ENCODE measurements at regions not wholly inside any gene's neighbourhood (a gene's known extent, or its start where the extent isn't known, plus 50 kb on each side); places are given as distances from the start of the nearest gene placed in this dataset.

GRCh38 chr7:142535123-142535779 is 214.0 kb upstream of the PRSS1 start:
- WGBS, 2 donors = 12 to 23% methylated on average over 7 of the region's 7 CpGs

GRCh38 chr7:142534726-142535122 is 214.5 kb upstream of the PRSS1 start:
- Histone ChIP-seq H3K4me3 (no peak overlapping the region), H3K36me3 (no peaks in the 10 kb centered on the region), H3K27ac (no peak overlapping the region), H3K4me1 (peaks cover 0 to 3% (median 0%) of the 10 kb centered on the region in 4 donors), H3K27me3 (no peaks in the 10 kb centered on the region), H3K9me3 (no peaks in the 10 kb centered on the region)
- no peak for TF ChIP-seq CTCF (IDR thresholded peaks at IDR 0.05)
- TF ChIP-seq EP300 (IDR thresholded peaks at IDR 0.05) = no peak
- no peak for TF ChIP-seq POLR2A (IDR thresholded peaks at IDR 0.05)
- DNase-seq (ENCODE audit: low spot score in 2 of 2) = no peak

More at GRCh38 chr7:142535123-142535779, 214.0 kb upstream of the PRSS1 start:
- peaks cover 0 to 3% (median 0%) of the 10 kb centered on the region in 4 donors for H3K4me1 ChIP-seq
- no peak overlapping the region for H3K4me3 ChIP-seq
- no peak overlapping the region for H3K27ac ChIP-seq
- DNase-seq (ENCODE audit: low spot score in 2 of 2) = peak in 1 of 2 donors; percentile 60
- peak; percentile 31 to 55 (median 44) for TF ChIP-seq CTCF (IDR thresholded peaks at IDR 0.05)
- TF ChIP-seq POLR2A (IDR thresholded peaks at IDR 0.05) = no peak
- no peaks in the 10 kb centered on the region for H3K27me3 ChIP-seq
- no peaks in the 10 kb centered on the region for H3K9me3 ChIP-seq
- no peaks in the 10 kb centered on the region for H3K36me3 ChIP-seq

GRCh38 chr7:142533920-142534319 is 215.4 kb upstream of the PRSS1 start:
- no peak for DNase-seq (ENCODE audit: low spot score in 2 of 2)
- WGBS, 2 donors = 72 to 77% methylated on average over 2 of the region's 2 CpGs
- Histone ChIP-seq H3K27me3 (peaks cover 0 to 4% of the 10 kb centered on the region in 2 donors), H3K36me3 (no peaks in the 10 kb centered on the region), H3K4me3 (no peak overlapping the region), H3K27ac (no peak overlapping the region), H3K4me1 (peaks cover 0 to 3% (median 0%) of the 10 kb centered on the region in 4 donors), H3K9me3 (no peaks in the 10 kb centered on the region)
- TF ChIP-seq POLR2A (IDR thresholded peaks at IDR 0.05) = no peak
- TF ChIP-seq EP300 (IDR thresholded peaks at IDR 0.05) = no peak
- TF ChIP-seq CTCF (IDR thresholded peaks at IDR 0.05) = no peak

- DNase-seq (ENCODE audit: low spot score in 2 of 2) = no peak
- no peak overlapping the region for H3K4me3 ChIP-seq
- WGBS, 2 donors = 86 to 88% methylated on average over 4 of the region's 4 CpGs
- H3K9me3 ChIP-seq = no peaks in the 10 kb centered on the region
- no peak for TF ChIP-seq EP300 (IDR thresholded peaks at IDR 0.05)
- no peak for TF ChIP-seq POLR2A (IDR thresholded peaks at IDR 0.05)
- no peak for TF ChIP-seq CTCF (IDR thresholded peaks at IDR 0.05)
- no peaks in the 10 kb centered on the region for H3K4me1 ChIP-seq
- H3K27me3 ChIP-seq = peaks cover 0 to 12% of the 10 kb centered on the region in 2 donors
- H3K36me3 ChIP-seq = no peaks in the 10 kb centered on the region
- H3K27ac ChIP-seq = no peak overlapping the region
Measured at GRCh38 chr7:142529591-142529990, 219.7 kb upstream of the PRSS1 start.

DNA sequence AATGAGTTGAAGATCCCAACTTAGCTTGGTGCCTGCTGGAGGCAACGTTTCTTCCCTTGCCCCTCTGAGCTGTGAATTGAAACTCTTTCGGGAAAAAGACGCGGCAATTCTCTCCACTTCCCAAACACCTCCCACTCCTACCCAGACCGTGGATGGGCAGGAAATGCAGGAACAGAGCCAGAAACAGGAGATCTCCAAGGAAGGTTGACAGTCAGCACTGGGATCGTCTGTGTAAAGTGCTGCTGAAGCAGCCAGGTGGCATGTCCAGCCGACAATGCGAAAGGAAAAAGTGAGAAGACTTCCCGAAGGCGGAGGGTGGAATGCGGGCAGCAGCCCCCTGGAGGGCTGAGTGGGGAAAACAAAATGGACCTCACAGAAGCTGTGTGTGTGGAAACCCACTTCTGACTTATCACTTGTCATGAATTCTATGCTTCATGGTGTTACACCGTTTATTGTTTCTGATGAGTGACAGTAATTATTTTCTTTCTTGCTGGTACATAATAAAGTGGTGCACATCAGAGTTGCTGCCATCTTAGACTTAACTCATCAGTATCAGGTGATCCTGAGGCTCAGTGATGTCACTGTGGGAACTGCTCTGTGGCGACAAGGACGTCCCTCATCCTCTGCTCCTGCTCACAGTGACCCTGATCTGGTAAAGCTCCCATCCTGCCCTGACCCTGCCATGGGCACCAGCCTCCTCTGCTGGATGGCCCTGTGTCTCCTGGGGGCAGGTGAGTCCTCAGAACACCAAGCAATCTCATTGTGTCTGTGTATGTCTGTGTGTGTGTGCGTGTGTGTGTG is 220.5 kb upstream of the PRSS1 start:
- Histone ChIP-seq H3K9me3 (no peaks in the 10 kb centered on the region), H3K36me3 (no peaks in the 10 kb centered on the region), H3K4me3 (no peak overlapping the region), H3K4me1 (no peaks in the 10 kb centered on the region), H3K27me3 (peaks cover 0 to 12% of the 10 kb centered on the region in 2 donors), H3K27ac (no peak overlapping the region)
- WGBS, 2 donors = 60 to 65% methylated on average over 15 of the region's 15 CpGs
- no peak for DNase-seq (ENCODE audit: low spot score in 2 of 2)
- TF ChIP-seq POLR2A (IDR thresholded peaks at IDR 0.05) (no peak), CTCF (IDR thresholded peaks at IDR 0.05) (no peak), EP300 (IDR thresholded peaks at IDR 0.05) (no peak)

Data from tibial nerve (tissue), 4 donors.